Stimulated activated naive CD8-positive, alpha-beta T cell treated with anti-CD3 and anti-CD28 coated beads, Interleukin-15, amount 100 ng/mL, for 72 hours (primary cell): ENCODE measurements at regions not wholly inside any gene's neighbourhood (a gene's known extent, or its start where the extent isn't known, plus 50 kb on each side); places are given as distances from the start of the nearest gene placed in this dataset.
A peak's percentile ranks its signal among the peaks of the same experiment; 100 is the strongest.

Experiments used
- ATAC-seq: fragments of 150-1000 bp; cut with Tn5 transposase; 2 replicates; pipeline ENCODE4 v1.10.0; 2021; ENCODE audit warnings: mild to moderate bottlenecking, moderate library complexity
- DNase-seq, 2 donors: peaks; one replicate each; pipeline ENCODE4 v3.0.0; 2021 to 2022
- H3K27ac Mint-ChIP-seq, 2 donors: one replicate each; pipeline ENCODE4 v1.8.0; 2022; ENCODE audit warnings: mild to moderate bottlenecking in 2 of 2, mixed read lengths in 2 of 2, moderate library complexity in 2 of 2
- H3K27me3 Mint-ChIP-seq: one replicate; pipeline ENCODE4 v1.8.0; 2022; ENCODE audit warnings: mixed read lengths
- H3K4me1 Mint-ChIP-seq: one replicate; pipeline ENCODE4 v1.8.0; 2022; ENCODE audit warnings: mild to moderate bottlenecking, mixed read lengths
- H3K4me3 Mint-ChIP-seq, 2 donors: one replicate each; pipeline ENCODE4 v1.8.0; 2022; ENCODE audit warnings: mild to moderate bottlenecking in 2 of 2, mixed read lengths in 2 of 2, moderate library complexity in 1 of 2
- H3K9me3 Mint-ChIP-seq, 2 donors: one replicate each; pipeline ENCODE4 v1.8.0; 2022; ENCODE audit warnings: mixed read lengths in 2 of 2

GRCh38 chr2:234279637-234280036 lies 217.2 kb downstream of the ARL4C start:
- no peak overlapping the region for H3K27ac Mint-ChIP-seq
- peaks cover 51% of the 10 kb centered on the region for H3K4me1 Mint-ChIP-seq
- ATAC-seq (no peak), DNase-seq (no peak)
- peaks cover 22 to 33% of the 10 kb centered on the region in 2 donors for H3K9me3 Mint-ChIP-seq
- no peaks in the 10 kb centered on the region for H3K27me3 Mint-ChIP-seq
- no peak overlapping the region for H3K4me3 Mint-ChIP-seq

GRCh38 chr2:234278556-234279255 lies 218.2 kb downstream of the ARL4C start:
- H3K27me3 Mint-ChIP-seq, result no peaks in the 10 kb centered on the region
- ATAC-seq, result peak; percentile 77

GRCh38 chr2:234275515-234275914 lies 221.4 kb downstream of the ARL4C start:
- H3K27me3 Mint-ChIP-seq, result no peaks in the 10 kb centered on the region
- peaks cover 21 to 27% of the 10 kb centered on the region in 2 donors for H3K9me3 Mint-ChIP-seq
- no peak overlapping the region for H3K27ac Mint-ChIP-seq
- DNase-seq (no peak), ATAC-seq (no peak)
- H3K4me1 Mint-ChIP-seq, result peaks cover 74% of the 10 kb centered on the region
- no peak overlapping the region for H3K4me3 Mint-ChIP-seq

More at GRCh38 chr2:234278556-234279255, 218.2 kb downstream of the ARL4C start:
- peak overlapping the region in 1 of 2 donors; percentile 24 for H3K4me3 Mint-ChIP-seq
- peak in 1 of 2 donors; percentile 27 for DNase-seq
- H3K4me1 Mint-ChIP-seq, result peaks cover 60% of the 10 kb centered on the region
- H3K27ac Mint-ChIP-seq, result no peak overlapping the region
- peaks cover 27 to 39% of the 10 kb centered on the region in 2 donors for H3K9me3 Mint-ChIP-seq

GRCh38 chr2:234273887-234274584 lies 222.8 kb downstream of the ARL4C start:
- Mint-ChIP-seq H3K4me3 (peak overlapping the region; percentile 41 to 54), H3K27me3 (no peaks in the 10 kb centered on the region), H3K27ac (peak overlapping the region in 1 of 2 donors; percentile 77), H3K4me1 (peaks cover 72% of the 10 kb centered on the region), H3K9me3 (peaks cover 15 to 20% of the 10 kb centered on the region in 2 donors)
- DNase-seq (peak in 1 of 2 donors; percentile 56), ATAC-seq (peak; percentile 89)

- peak overlapping the region; percentile 30 to 71 for H3K27ac Mint-ChIP-seq
- peaks cover 6 to 7% of the 10 kb centered on the region in 2 donors for H3K9me3 Mint-ChIP-seq
- DNase-seq (no peak), ATAC-seq (peak; percentile 58)
- H3K4me1 Mint-ChIP-seq, result peaks cover 62% of the 10 kb centered on the region
- peak overlapping the region; percentile 30 to 35 for H3K4me3 Mint-ChIP-seq
- no peaks in the 10 kb centered on the region for H3K27me3 Mint-ChIP-seq
Observed at GRCh38 chr2:234272069-234272850, 221.8 kb downstream of the SPP2 start.

GRCh38 chr2:234271338-234271737 lies 220.8 kb downstream of the SPP2 start:
- Mint-ChIP-seq H3K4me1 (peaks cover 64% of the 10 kb centered on the region), H3K27ac (no peak overlapping the region), H3K9me3 (peaks cover 6 to 7% of the 10 kb centered on the region in 2 donors), H3K4me3 (no peak overlapping the region), H3K27me3 (no peaks in the 10 kb centered on the region)
- ATAC-seq (no peak), DNase-seq (no peak)

- ATAC-seq (no peak), DNase-seq (no peak)
- Mint-ChIP-seq H3K4me3 (no peak overlapping the region), H3K4me1 (peaks cover 67% of the 10 kb centered on the region), H3K27ac (no peak overlapping the region), H3K9me3 (peaks cover 6 to 7% of the 10 kb centered on the region in 2 donors), H3K27me3 (no peaks in the 10 kb centered on the region)
Observed at GRCh38 chr2:234269769-234270204, 219.3 kb downstream of the SPP2 start.

- Mint-ChIP-seq H3K27me3 (no peaks in the 10 kb centered on the region), H3K27ac (peak overlapping the region in 1 of 2 donors; percentile 37), H3K9me3 (peaks cover 0 to 7% of the 10 kb centered on the region in 2 donors), H3K4me3 (no peak overlapping the region), H3K4me1 (peaks cover 48% of the 10 kb centered on the region)
- ATAC-seq, result no peak
- no peak for DNase-seq
Observed at GRCh38 chr2:234267534-234267933, 217.0 kb downstream of the SPP2 start.

- Mint-ChIP-seq H3K9me3 (peaks cover 0 to 7% of the 10 kb centered on the region in 2 donors), H3K4me1 (peaks cover 42% of the 10 kb centered on the region), H3K27me3 (no peaks in the 10 kb centered on the region), H3K4me3 (no peak overlapping the region), H3K27ac (no peak overlapping the region)
- ATAC-seq, result no peak
- no peak for DNase-seq
Observed at GRCh38 chr2:234266952-234267351, 216.4 kb downstream of the SPP2 start.

- H3K9me3 Mint-ChIP-seq, result peaks cover 0 to 7% of the 10 kb centered on the region in 2 donors
- DNase-seq (no peak), ATAC-seq (no peak)
- H3K4me3 Mint-ChIP-seq, result no peak overlapping the region
- no peaks in the 10 kb centered on the region for H3K27me3 Mint-ChIP-seq
- H3K4me1 Mint-ChIP-seq, result peaks cover 28% of the 10 kb centered on the region
- H3K27ac Mint-ChIP-seq, result no peak overlapping the region
Observed at GRCh38 chr2:234265206-234265605, 214.7 kb downstream of the SPP2 start.

GRCh38 chr2:234261736-234262135 lies 211.2 kb downstream of the SPP2 start:
- ATAC-seq (no peak), DNase-seq (no peak)
- H3K4me3 Mint-ChIP-seq, result no peak overlapping the region
- peaks cover 0 to 7% of the 10 kb centered on the region in 2 donors for H3K9me3 Mint-ChIP-seq
- H3K27me3 Mint-ChIP-seq, result no peaks in the 10 kb centered on the region
- peaks cover 26% of the 10 kb centered on the region for H3K4me1 Mint-ChIP-seq
- no peak overlapping the region for H3K27ac Mint-ChIP-seq

GRCh38 chr2:234259440-234259839 lies 208.9 kb downstream of the SPP2 start:
- H3K4me3 Mint-ChIP-seq, result no peak overlapping the region
- DNase-seq (no peak), ATAC-seq (no peak)
- H3K27ac Mint-ChIP-seq, result peak overlapping the region in 1 of 2 donors; percentile 69
- no peaks in the 10 kb centered on the region for H3K27me3 Mint-ChIP-seq
- H3K4me1 Mint-ChIP-seq, result peaks cover 13% of the 10 kb centered on the region
- peaks cover 0 to 7% of the 10 kb centered on the region in 2 donors for H3K9me3 Mint-ChIP-seq

- ATAC-seq, result no peak
- H3K4me1 Mint-ChIP-seq, result peaks cover 13% of the 10 kb centered on the region
Observed at GRCh38 chr2:234258562-234259141, 208.2 kb downstream of the SPP2 start.

GRCh38 chr2:234257859-234258561 lies 207.5 kb downstream of the SPP2 start:
- no peaks in the 10 kb centered on the region for H3K27me3 Mint-ChIP-seq
- ATAC-seq, result peak; percentile 59
- H3K27ac Mint-ChIP-seq, result no peak overlapping the region

More at GRCh38 chr2:234258562-234259141, 208.2 kb downstream of the SPP2 start:
- Mint-ChIP-seq H3K27me3 (no peaks in the 10 kb centered on the region), H3K27ac (no peak overlapping the region), H3K4me3 (no peak overlapping the region), H3K9me3 (peaks cover 0 to 7% of the 10 kb centered on the region in 2 donors)
- no peak for DNase-seq

More at GRCh38 chr2:234257859-234258561, 207.5 kb downstream of the SPP2 start:
- DNase-seq, result no peak
- peaks cover 0 to 4% of the 10 kb centered on the region in 2 donors for H3K9me3 Mint-ChIP-seq
- H3K4me1 Mint-ChIP-seq, result peaks cover 13% of the 10 kb centered on the region
- H3K4me3 Mint-ChIP-seq, result no peak overlapping the region
